ENCODE measurements at regions not wholly inside any gene's neighbourhood (a gene's known extent, or its start where the extent isn't known, plus 50 kb on each side); places are given as distances from the start of the nearest gene placed in this dataset.

DNA sequence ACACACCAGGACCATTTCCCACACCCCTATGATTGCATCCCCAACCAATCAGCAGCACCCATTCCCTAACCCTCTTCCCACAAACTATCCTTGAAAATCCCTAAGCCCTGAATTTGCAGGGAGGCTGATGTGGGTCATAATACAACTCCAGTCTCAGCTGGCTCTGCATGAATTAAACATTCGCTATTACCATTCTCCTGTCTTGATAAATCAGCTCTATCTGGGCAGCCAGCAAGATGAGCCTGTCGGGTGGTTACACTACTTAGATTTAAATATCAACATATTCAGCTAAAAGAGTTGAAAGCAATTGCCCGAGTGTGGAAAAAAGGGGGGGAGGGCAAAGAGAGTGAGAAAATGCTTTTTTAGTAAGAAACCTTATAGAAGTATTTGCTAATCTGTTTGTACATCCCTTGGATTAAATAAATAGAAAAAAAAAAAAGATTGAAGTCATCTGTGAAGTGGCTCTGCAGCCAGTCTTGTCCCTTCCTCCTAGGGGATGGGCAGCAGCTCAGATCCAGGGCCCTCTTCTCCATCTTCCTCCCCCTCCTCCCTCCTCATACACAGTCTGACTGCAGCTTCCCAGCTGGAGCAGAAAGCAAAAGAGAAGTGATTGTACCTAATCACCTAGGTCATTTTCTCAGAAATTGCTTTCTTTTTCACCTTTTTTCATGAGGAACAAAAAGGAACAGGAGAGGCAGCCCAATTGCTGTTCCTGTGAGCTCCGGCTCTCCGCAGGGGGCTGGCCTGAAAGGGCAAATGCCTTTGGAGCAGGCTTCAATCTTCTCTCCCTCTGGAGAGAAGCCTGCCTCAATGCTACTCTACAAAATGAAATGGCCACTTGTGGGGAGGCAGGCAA is 356.6 kb upstream of the SULF2 start:
- Mint-ChIP-seq H3K4me1 (peaks cover 7% of the 10 kb centered on the region), H3K27me3 (ENCODE audit: low read depth) (no peaks in the 10 kb centered on the region; the same call in 1 of the 2 replicates), H3K9me3 (peaks cover 19% of the 10 kb centered on the region), H3K27ac (no peak overlapping the region; the same call in 1 of the 2 replicates), H3K4me3 (no peak overlapping the region), H3K36me3 (peaks cover 11% of the 10 kb centered on the region)
- DNase-seq (ENCODE audit: low spot score) = no peak
- ChIA-PET CTCF (no interaction called here), POLR2A (no interaction called here)
- TF ChIP-seq NFE2L1 (CRISPR knock-in tag; IDR thresholded peaks at IDR 0.05) (no peak), NR2C2 (CRISPR knock-in tag; IDR thresholded peaks at IDR 0.05) (no peak), ZBTB21 (CRISPR knock-in tag; IDR thresholded peaks at IDR 0.05; ENCODE audit: borderline replicate concordance) (no peak), ELF4 (CRISPR knock-in tag; IDR thresholded peaks at IDR 0.05; ENCODE audit: low read depth) (no peak), GTF2I (CRISPR knock-in tag; conservative IDR thresholded peaks at IDR 0.05) (no peak), EMX1 (CRISPR knock-in tag; IDR thresholded peaks at IDR 0.05) (no peak), SP1 (CRISPR knock-in tag; conservative IDR thresholded peaks at IDR 0.05) (no peak), ZNF121 (CRISPR knock-in tag; IDR thresholded peaks at IDR 0.05) (no peak), ZNF423 (CRISPR knock-in tag; IDR thresholded peaks at IDR 0.05) (no peak)
- TF ChIP-seq, protein P1, sequence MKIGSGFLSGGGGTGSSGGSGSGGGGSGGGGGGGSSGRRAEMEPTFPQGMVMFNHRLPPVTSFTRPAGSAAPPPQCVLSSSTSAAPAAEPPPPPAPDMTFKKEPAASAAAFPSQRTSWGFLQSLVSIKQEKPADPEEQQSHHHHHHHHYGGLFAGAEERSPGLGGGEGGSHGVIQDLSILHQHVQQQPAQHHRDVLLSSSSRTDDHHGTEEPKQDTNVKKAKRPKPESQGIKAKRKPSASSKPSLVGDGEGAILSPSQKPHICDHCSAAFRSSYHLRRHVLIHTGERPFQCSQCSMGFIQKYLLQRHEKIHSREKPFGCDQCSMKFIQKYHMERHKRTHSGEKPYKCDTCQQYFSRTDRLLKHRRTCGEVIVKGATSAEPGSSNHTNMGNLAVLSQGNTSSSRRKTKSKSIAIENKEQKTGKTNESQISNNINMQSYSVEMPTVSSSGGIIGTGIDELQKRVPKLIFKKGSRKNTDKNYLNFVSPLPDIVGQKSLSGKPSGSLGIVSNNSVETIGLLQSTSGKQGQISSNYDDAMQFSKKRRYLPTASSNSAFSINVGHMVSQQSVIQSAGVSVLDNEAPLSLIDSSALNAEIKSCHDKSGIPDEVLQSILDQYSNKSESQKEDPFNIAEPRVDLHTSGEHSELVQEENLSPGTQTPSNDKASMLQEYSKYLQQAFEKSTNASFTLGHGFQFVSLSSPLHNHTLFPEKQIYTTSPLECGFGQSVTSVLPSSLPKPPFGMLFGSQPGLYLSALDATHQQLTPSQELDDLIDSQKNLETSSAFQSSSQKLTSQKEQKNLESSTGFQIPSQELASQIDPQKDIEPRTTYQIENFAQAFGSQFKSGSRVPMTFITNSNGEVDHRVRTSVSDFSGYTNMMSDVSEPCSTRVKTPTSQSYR (CRISPR knock-in tag; IDR thresholded peaks at IDR 0.05) = no peak
- TF ChIP-seq, protein P2, sequence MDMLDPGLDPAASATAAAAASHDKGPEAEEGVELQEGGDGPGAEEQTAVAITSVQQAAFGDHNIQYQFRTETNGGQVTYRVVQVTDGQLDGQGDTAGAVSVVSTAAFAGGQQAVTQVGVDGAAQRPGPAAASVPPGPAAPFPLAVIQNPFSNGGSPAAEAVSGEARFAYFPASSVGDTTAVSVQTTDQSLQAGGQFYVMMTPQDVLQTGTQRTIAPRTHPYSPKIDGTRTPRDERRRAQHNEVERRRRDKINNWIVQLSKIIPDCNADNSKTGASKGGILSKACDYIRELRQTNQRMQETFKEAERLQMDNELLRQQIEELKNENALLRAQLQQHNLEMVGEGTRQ (CRISPR knock-in tag; IDR thresholded peaks at IDR 0.05) = no peak
- TF ChIP-seq, protein P3, sequence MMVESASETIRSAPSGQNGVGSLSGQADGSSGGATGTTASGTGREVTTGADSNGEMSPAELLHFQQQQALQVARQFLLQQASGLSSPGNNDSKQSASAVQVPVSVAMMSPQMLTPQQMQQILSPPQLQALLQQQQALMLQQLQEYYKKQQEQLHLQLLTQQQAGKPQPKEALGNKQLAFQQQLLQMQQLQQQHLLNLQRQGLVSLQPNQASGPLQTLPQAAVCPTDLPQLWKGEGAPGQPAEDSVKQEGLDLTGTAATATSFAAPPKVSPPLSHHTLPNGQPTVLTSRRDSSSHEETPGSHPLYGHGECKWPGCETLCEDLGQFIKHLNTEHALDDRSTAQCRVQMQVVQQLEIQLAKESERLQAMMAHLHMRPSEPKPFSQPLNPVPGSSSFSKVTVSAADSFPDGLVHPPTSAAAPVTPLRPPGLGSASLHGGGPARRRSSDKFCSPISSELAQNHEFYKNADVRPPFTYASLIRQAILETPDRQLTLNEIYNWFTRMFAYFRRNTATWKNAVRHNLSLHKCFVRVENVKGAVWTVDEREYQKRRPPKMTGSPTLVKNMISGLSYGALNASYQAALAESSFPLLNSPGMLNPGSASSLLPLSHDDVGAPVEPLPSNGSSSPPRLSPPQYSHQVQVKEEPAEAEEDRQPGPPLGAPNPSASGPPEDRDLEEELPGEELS (CRISPR knock-in tag; IDR thresholded peaks at IDR 0.05) = no peak
- TF ChIP-seq, protein P4, sequence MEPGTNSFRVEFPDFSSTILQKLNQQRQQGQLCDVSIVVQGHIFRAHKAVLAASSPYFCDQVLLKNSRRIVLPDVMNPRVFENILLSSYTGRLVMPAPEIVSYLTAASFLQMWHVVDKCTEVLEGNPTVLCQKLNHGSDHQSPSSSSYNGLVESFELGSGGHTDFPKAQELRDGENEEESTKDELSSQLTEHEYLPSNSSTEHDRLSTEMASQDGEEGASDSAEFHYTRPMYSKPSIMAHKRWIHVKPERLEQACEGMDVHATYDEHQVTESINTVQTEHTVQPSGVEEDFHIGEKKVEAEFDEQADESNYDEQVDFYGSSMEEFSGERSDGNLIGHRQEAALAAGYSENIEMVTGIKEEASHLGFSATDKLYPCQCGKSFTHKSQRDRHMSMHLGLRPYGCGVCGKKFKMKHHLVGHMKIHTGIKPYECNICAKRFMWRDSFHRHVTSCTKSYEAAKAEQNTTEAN (CRISPR knock-in tag; IDR thresholded peaks at IDR 0.05) = no peak
- TF ChIP-seq, protein P5, sequence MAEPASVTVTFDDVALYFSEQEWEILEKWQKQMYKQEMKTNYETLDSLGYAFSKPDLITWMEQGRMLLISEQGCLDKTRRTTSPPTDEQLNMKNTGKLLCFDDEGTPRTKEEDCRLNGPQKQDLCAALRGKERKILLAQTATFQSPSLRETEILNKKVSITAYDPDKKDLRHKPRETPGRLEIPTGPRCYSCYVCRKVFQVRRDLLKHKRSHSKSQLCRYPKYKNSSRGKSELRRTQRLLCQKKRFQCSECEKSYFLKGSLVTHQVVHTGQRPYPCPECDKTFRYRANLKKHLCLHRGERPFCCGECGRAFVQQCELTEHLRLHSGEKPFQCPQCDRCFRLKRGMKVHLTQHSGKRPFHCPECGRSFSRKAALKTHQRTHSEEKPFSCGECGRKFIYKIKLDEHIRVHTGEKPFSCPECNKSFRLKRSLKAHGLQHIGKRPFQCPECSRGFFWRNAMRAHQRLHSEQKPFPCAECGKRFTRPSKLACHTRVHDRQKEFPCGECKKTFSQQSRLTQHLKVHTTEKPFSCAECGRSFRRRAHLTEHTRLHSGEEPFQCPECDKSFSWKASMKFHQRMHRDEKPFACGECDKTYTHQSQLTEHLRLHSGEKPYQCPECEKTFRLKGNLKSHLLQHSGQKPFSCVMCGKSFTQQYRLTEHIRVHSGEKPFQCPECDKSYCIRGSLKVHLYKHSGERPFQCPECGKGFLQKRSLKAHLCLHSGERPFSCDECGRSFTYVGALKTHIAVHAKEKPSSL (CRISPR knock-in tag; conservative IDR thresholded peaks at IDR 0.05) = no peak
- no peak for ATAC-seq

DNA sequence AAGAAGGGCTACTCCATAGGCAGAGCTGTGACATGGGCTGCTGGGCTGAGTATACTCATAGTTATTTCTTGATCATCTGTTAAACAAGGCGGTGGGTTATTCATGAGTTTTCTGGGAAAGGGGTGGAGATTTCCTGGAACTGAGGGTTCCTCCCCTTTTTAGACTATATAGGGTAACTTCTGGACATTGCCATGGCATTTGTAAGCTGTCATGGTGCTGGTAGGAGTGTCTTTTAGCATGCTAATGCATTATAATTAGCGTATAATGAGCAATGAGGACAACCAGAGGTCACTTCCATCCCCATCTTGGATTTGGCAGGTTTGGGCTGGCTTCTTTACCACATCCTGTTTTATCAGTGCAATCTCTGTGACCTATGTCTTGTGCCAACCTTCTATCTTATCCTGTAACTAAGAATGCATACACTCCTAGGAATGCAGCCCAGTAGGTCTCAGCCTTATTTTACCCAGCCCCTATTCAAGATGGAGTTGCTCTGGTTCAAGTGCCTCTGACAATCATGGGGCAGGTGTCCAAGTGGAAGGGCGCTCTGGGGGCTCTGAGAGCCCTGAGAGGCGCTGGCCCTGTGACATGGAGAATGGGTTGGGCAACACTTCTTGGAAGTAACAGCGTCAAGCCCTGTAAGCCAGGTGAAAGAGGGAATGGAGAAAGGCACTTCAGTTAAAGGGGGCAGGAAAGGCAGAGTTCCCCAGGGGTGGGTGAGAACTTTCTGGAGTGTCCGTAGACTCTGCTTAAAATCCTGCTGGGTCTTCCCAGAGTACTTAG is 354.2 kb upstream of the SULF2 start:
- peaks cover 11% of the 10 kb centered on the region for H3K36me3 Mint-ChIP-seq
- CTCF ChIA-PET = no interaction called here

More for the DNA sequence above, 354.2 kb upstream of the SULF2 start:
- Mint-ChIP-seq H3K27me3 (ENCODE audit: low read depth) (no peaks in the 10 kb centered on the region; the same call in 1 of the 2 replicates), H3K4me3 (no peak overlapping the region), H3K9me3 (peaks cover 19% of the 10 kb centered on the region), H3K27ac (no peak overlapping the region), H3K4me1 (peaks cover 7% of the 10 kb centered on the region)
- POLR2A ChIA-PET = no interaction called here
- TF ChIP-seq, protein P6, sequence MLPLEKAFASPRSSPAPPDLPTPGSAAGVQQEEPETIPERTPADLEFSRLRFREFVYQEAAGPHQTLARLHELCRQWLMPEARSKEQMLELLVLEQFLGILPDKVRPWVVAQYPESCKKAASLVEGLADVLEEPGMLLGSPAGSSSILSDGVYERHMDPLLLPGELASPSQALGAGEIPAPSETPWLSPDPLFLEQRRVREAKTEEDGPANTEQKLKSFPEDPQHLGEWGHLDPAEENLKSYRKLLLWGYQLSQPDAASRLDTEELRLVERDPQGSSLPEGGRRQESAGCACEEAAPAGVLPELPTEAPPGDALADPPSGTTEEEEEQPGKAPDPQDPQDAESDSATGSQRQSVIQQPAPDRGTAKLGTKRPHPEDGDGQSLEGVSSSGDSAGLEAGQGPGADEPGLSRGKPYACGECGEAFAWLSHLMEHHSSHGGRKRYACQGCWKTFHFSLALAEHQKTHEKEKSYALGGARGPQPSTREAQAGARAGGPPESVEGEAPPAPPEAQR (CRISPR knock-in tag; IDR thresholded peaks at IDR 0.05) = no peak
- no peak for TF ChIP-seq HMGA2 (CRISPR knock-in tag; IDR thresholded peaks at IDR 0.05)
- TF ChIP-seq, protein P7, sequence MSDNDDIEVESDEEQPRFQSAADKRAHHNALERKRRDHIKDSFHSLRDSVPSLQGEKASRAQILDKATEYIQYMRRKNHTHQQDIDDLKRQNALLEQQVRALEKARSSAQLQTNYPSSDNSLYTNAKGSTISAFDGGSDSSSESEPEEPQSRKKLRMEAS (CRISPR knock-in tag; IDR thresholded peaks at IDR 0.05) = no peak
- TF ChIP-seq, protein P8, sequence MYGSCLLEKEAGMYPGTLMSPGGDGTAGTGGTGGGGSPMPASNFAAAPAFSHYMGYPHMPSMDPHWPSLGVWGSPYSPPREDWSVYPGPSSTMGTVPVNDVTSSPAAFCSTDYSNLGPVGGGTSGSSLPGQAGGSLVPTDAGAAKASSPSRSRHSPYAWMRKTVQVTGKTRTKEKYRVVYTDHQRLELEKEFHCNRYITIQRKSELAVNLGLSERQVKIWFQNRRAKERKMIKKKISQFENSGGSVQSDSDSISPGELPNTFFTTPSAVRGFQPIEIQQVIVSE (CRISPR knock-in tag; IDR thresholded peaks at IDR 0.05; ENCODE audit: borderline replicate concordance) = no peak
- no peak for TF ChIP-seq RELA (CRISPR knock-in tag; IDR thresholded peaks at IDR 0.05; ENCODE audit: borderline replicate concordance)
- no peak for TF ChIP-seq JUN (CRISPR knock-in tag; IDR thresholded peaks at IDR 0.05)
- no peak for TF ChIP-seq CREM (CRISPR knock-in tag; IDR thresholded peaks at IDR 0.05)
- no peak for TF ChIP-seq MXD4 (CRISPR knock-in tag; IDR thresholded peaks at IDR 0.05; ENCODE audit: borderline replicate concordance)
- DNase-seq (ENCODE audit: low spot score) (no peak), ATAC-seq (no peak)
